Esophagus squamous epithelium (tissue), 4 donors: ENCODE measurements at regions not wholly inside any gene's neighbourhood (a gene's known extent, or its start where the extent isn't known, plus 50 kb on each side); places are given as distances from the start of the nearest gene placed in this dataset.

Source experiments
- CTCF ChIP-seq, 6 experiments: fragments of 450-650 bp in 4 of 6; fragments of 200-600 bp in 2 of 6; sonication (generic) in 2 of 6; IDR thresholded peaks; one replicate each; pipeline ENCODE4 v1.5.1; 2016 to 2019; ENCODE audit warnings: antibody characterized with exemption in 6 of 6, mild to moderate bottlenecking in 4 of 6, moderate library complexity in 4 of 6
- POLR2A ChIP-seq, 4 donors: fragments of 450-650 bp; IDR thresholded peaks; one replicate each; pipeline ENCODE4 v1.6.1; 2017; ENCODE audit warnings: antibody characterized with exemption in 4 of 4, mild to moderate bottlenecking in 4 of 4, moderate library complexity in 3 of 4

- TF ChIP-seq CTCF (IDR thresholded peaks at IDR 0.05) (no peak), POLR2A (IDR thresholded peaks at IDR 0.05) (no peak)
These were observed 476.1 kb upstream of the MPDZ start for GRCh38 chr9:13755551-13755950.
